GM12878 (cell line): ENCODE measurements at regions not wholly inside any gene's neighbourhood (a gene's known extent, or its start where the extent isn't known, plus 50 kb on each side); places are given as distances from the start of the nearest gene placed in this dataset.

ENCODE experiments used
- ATAC-seq: fragments of 200-7000 bp; cut with Tn5 transposase; 3 replicates; pipeline ENCODE4 v1.9.1; 2020; ENCODE audit warnings: mild to moderate bottlenecking, moderate library complexity
- BruUV-seq: library from RNA; stranded (reverse); fragments of 400-500 nt; replicated peaks from 2 replicates; lab custom pipeline; 2021; lab: Mats Ljungman, UMichigan
- CTCF ChIA-PET: fragments of 300-600 bp; sonication (Branson Sonifier 250); formaldehyde crosslinking; extraction: SDS; loops from one replicate; lab custom pipeline; 2021; ENCODE audit warnings: inconsistent platforms; lab: Yijun Ruan, JAX
- POLR2A ChIA-PET: fragments of 350-600 bp; formaldehyde crosslinking; extraction: SDS; loops from one replicate; lab custom pipeline; 2021; ENCODE audit warnings: inconsistent platforms; lab: Charles Lee
- RAD21 ChIA-PET: fragments of 300-600 bp; sonication (Branson Sonifier 250); formaldehyde crosslinking; loops from one replicate; lab custom pipeline; 2023; ENCODE audit warnings: antibody characterized with exemption; ENCODE audit not compliant: unreplicated experiment; lab: Charles Lee
- SMC1A ChIA-PET: fragments of 300-600 bp; sonication (Branson Sonifier 250); formaldehyde crosslinking; loops from one replicate; lab custom pipeline; 2023; ENCODE audit not compliant: unreplicated experiment, uncharacterized antibody; lab: Charles Lee
- DNase-seq: peaks from one replicate; pipeline ENCODE4 v3.0.0-alpha.2; 2011; ENCODE audit warnings: low read depth, low spot score
- FAIRE-seq: peaks from 3 replicates; lab custom pipeline; 2011; peaks lifted over from hg19 to GRCh38; lab: Jason Lieb, UNC
- H2AFZ ChIP-seq: 2 replicates; pipeline ENCODE4 v1.6.0; 2011; ENCODE audit warnings: low read depth, low read length, control low read depth; ENCODE audit not compliant: control insufficient read depth
- H3K27ac ChIP-seq: 2 replicates; pipeline ENCODE4 v1.5.1; 2011; ENCODE audit warnings: control low read depth; ENCODE audit not compliant: control insufficient read depth, insufficient read depth
- H3K27me3 ChIP-seq, 2 experiments: replicated peaks in 1 of 2; 2 replicates each; pipeline versions ENCODE4 v1.6.0 to v1.6.1; 2011; ENCODE audit warnings: low read length in 1 of 2; ENCODE audit not compliant: control insufficient read depth in 2 of 2, insufficient read depth in 2 of 2
- H3K36me3 ChIP-seq, 2 experiments: 2 replicates each; pipeline ENCODE4 v1.5.1; 2011; ENCODE audit warnings: low read length in 1 of 2; ENCODE audit not compliant: control insufficient read depth in 2 of 2, insufficient read depth in 2 of 2
- H3K4me1 ChIP-seq: 2 replicates; pipeline ENCODE4 v1.6.1; 2011; ENCODE audit warnings: mild to moderate bottlenecking, low read length, moderate library complexity, mixed read lengths; ENCODE audit not compliant: control insufficient read depth, insufficient read depth
- H3K4me2 ChIP-seq: 2 replicates; pipeline ENCODE4 v1.6.0; 2011; ENCODE audit warnings: control low read depth; ENCODE audit not compliant: control insufficient read depth, insufficient read depth
- H3K4me3 ChIP-seq: fragments of 200-600 bp; sonication (generic); 2 replicates; pipeline ENCODE4 v1.5.1; 2016
- H3K79me2 ChIP-seq: 2 replicates; pipeline ENCODE4 v1.6.0; 2011; ENCODE audit warnings: low read length; ENCODE audit not compliant: control insufficient read depth, insufficient read depth
- H3K9ac ChIP-seq: 2 replicates; pipeline ENCODE4 v1.8.0; 2011; ENCODE audit warnings: low read length, control low read depth, mixed read lengths; ENCODE audit not compliant: control insufficient read depth, insufficient read depth
- H3K9me3 ChIP-seq: replicated peaks from 3 replicates; pipeline ENCODE4 v1.5.1; 2011; ENCODE audit warnings: mild to moderate bottlenecking, low read length; ENCODE audit not compliant: control insufficient read depth, insufficient read depth
- H4K20me1 ChIP-seq: 2 replicates; pipeline ENCODE4 v1.6.0; 2011; ENCODE audit not compliant: control insufficient read depth, insufficient read depth
- BMI1 ChIP-seq: fragments of 450-650 bp; IDR thresholded peaks from 2 replicates; pipeline ENCODE4 v1.6.1; 2016; ENCODE audit warnings: mild to moderate bottlenecking, moderate library complexity, borderline replicate concordance
- CUX1 ChIP-seq: IDR thresholded peaks from 2 replicates; pipeline ENCODE4 v1.6.1; 2012; ENCODE audit warnings: improper control_type of control experiment, low read depth, low read length; ENCODE audit not compliant: insufficient replicate concordance
- HDGF ChIP-seq: fragments of 450-650 bp; IDR thresholded peaks from 2 replicates; pipeline ENCODE4 v1.6.1; 2016; ENCODE audit warnings: antibody characterized with exemption
- LARP7 ChIP-seq: fragments of 450-650 bp; IDR thresholded peaks from 2 replicates; pipeline ENCODE4 v1.6.1; 2017; ENCODE audit warnings: mild to moderate bottlenecking
- NR2C1 ChIP-seq: fragments of 450-650 bp; IDR thresholded peaks from 2 replicates; pipeline ENCODE4 v1.6.1; 2017; ENCODE audit warnings: antibody characterized with exemption, mild to moderate bottlenecking, moderate library complexity
- PKNOX1 ChIP-seq: fragments of 450-650 bp; IDR thresholded peaks from 2 replicates; pipeline ENCODE4 v1.6.1; 2016; ENCODE audit warnings: mild to moderate bottlenecking
- POLR2AphosphoS5 ChIP-seq: IDR thresholded peaks from 2 replicates; pipeline ENCODE4 v1.6.1; 2011; ENCODE audit warnings: mild to moderate bottlenecking, low read length, inconsistent platforms
- POU2F2 ChIP-seq: IDR thresholded peaks from 3 replicates; pipeline ENCODE4 v1.6.1; 2011; ENCODE audit warnings: low read depth, mild to moderate bottlenecking, low read length, borderline replicate concordance
- RELA ChIP-seq: fragments of 450-650 bp; IDR thresholded peaks from 2 replicates; pipeline ENCODE4 v1.8.0; 2014; ENCODE audit warnings: borderline replicate concordance; ENCODE audit not compliant: partially characterized antibody
- SIN3A ChIP-seq: IDR thresholded peaks from 2 replicates; pipeline ENCODE4 v1.6.1; 2012; ENCODE audit warnings: low read depth, low read length, improper control_type of control experiment
- SKIL ChIP-seq: fragments of 450-650 bp; IDR thresholded peaks from 2 replicates; pipeline ENCODE4 v1.6.1; 2017; ENCODE audit warnings: mild to moderate bottlenecking, low read depth, inconsistent platforms; ENCODE audit not compliant: poor library complexity, severe bottlenecking
- SRF ChIP-seq, 2 experiments: IDR thresholded peaks; 2 replicates each; pipeline ENCODE4 v1.6.1; 2011; ENCODE audit warnings: low read depth in 2 of 2, low read length in 2 of 2, mild to moderate bottlenecking in 1 of 2, moderate library complexity in 1 of 2
- SUPT20H ChIP-seq: IDR thresholded peaks from 2 replicates; pipeline ENCODE4 v1.6.1; 2011; ENCODE audit warnings: low read depth, mild to moderate bottlenecking, low read length, moderate library complexity, borderline replicate concordance; ENCODE audit not compliant: control insufficient read depth
- ZBTB33 ChIP-seq: fragments of 450-650 bp; IDR thresholded peaks from 2 replicates; pipeline ENCODE4 v1.6.1; 2017; ENCODE audit warnings: mild to moderate bottlenecking
- WGBS: methylation state at CpG from one replicate; pipeline ENCODE4 v1.1.6; 2016; ENCODE audit warnings: low lambda C conversion rate; ENCODE audit not compliant: insufficient replicate concordance, insufficient coverage; ENCODE audit errors: missing lambda C conversion rate; 5-methylcytosine and 5-hydroxymethylcytosine counted together
- in situ Hi-C: fragments of 300-500 bp; cut with MboI; formaldehyde crosslinking; loops from 9 replicates; pipeline ENCODE4 v1.14.3; 2018; ENCODE audit warnings: mixed read lengths
- intact Hi-C: fragments of 100-400 bp; cut with micrococcal nuclease; formaldehyde crosslinking; loops from one replicate; pipeline ENCODE4 v1.14.2; 2022; ENCODE audit not compliant: unreplicated experiment

GRCh38 chr3:87702600-87702999 is 356.2 kb downstream of the CGGBP1 start:
- CTCF ChIA-PET = no interaction called here
- Histone ChIP-seq H3K4me3 (no peak overlapping the region), H3K4me2 (no peak overlapping the region), H2AFZ (no peak overlapping the region)
- ATAC-seq (no peak), DNase-seq (no peak)
- in situ Hi-C loops = no loop called here
- TF ChIP-seq SUPT20H (no peak), SKIL (no peak), SIN3A (no peak), LARP7 (no peak), NR2C1 (no peak), POU2F2 (no peak), SRF (IDR thresholded peaks at IDR 0.05; ENCODE audit: low read depth in 2 of 2, low read length in 2 of 2) (no peak), PKNOX1 (no peak), POLR2AphosphoS5 (no peak), RELA (no peak), CUX1 (no peak), BMI1 (no peak), ZBTB33 (no peak), HDGF (no peak)
- TF ChIP-seq, all 136 proteins: peak for 0
- no peaks in the 10 kb centered on the region; the same call in 2 of the 3 replicates for H3K9me3 ChIP-seq
- H3K79me2 ChIP-seq = no peaks in the 10 kb centered on the region
- no peak for FAIRE-seq
- WGBS = 55% methylated on average over 4 of the region's 4 CpGs
- BruUV-seq = no TSS peak
- H3K27ac ChIP-seq = no peak overlapping the region
- SMC1A ChIA-PET = no interaction called here
- H3K27me3 ChIP-seq = no peaks in the 10 kb centered on the region
- no peak overlapping the region for H3K9ac ChIP-seq
- H3K36me3 ChIP-seq = no peaks in the 10 kb centered on the region
- H4K20me1 ChIP-seq = no peaks in the 10 kb centered on the region
- intact Hi-C loops = no loop called here
- no peaks in the 10 kb centered on the region for H3K4me1 ChIP-seq
- RAD21 ChIA-PET = no interaction called here
- POLR2A ChIA-PET = no interaction called here
